ENCODE measurements at regions not wholly inside any gene's neighbourhood (a gene's known extent, or its start where the extent isn't known, plus 50 kb on each side); places are given as distances from the start of the nearest gene placed in this dataset.
A peak's percentile ranks its signal among the peaks of the same experiment; 100 is the strongest.

- no peak for DNase-seq (ENCODE audit: low read depth, low spot score)
- in situ Hi-C loops (cut with HindIII; ENCODE audit: low sequenced_read_pairs) = no loop called here
- TF ChIP-seq CTCF (IDR thresholded peaks at IDR 0.05; ENCODE audit: low read depth, low read length) = no peak
- H3K4me3 ChIP-seq (ENCODE audit: low read depth, low read length) = no peak overlapping the region
Observed at GRCh38 chr2:120552079-120552478, 183.6 kb upstream of the GLI2 start.

GRCh38 chr2:120552800-120553481, 182.7 kb upstream of the GLI2 start:
- DNase-seq (ENCODE audit: low read depth, low spot score) = peak; percentile 53
- TF ChIP-seq CTCF (IDR thresholded peaks at IDR 0.05; ENCODE audit: low read depth, low read length) = peak; percentile 68
- no peak overlapping the region for H3K4me3 ChIP-seq (ENCODE audit: low read depth, low read length)
- in situ Hi-C loops (cut with HindIII; ENCODE audit: low sequenced_read_pairs) = no loop called here

GRCh38 chr2:120554625-120555032, 181.0 kb upstream of the GLI2 start:
- no peak for DNase-seq (ENCODE audit: low read depth, low spot score)
- TF ChIP-seq CTCF (IDR thresholded peaks at IDR 0.05; ENCODE audit: low read depth, low read length) = no peak
- H3K4me3 ChIP-seq (ENCODE audit: low read depth, low read length) = no peak overlapping the region
- in situ Hi-C loops (cut with HindIII; ENCODE audit: low sequenced_read_pairs) = no loop called here

- no peak overlapping the region for H3K4me3 ChIP-seq (ENCODE audit: low read depth, low read length)
- in situ Hi-C loops (cut with HindIII; ENCODE audit: low sequenced_read_pairs) = no loop called here
- TF ChIP-seq CTCF (IDR thresholded peaks at IDR 0.05; ENCODE audit: low read depth, low read length) = no peak
- DNase-seq (ENCODE audit: low read depth, low spot score) = no peak
Observed at GRCh38 chr2:120555092-120555491, 180.6 kb upstream of the GLI2 start.

GRCh38 chr2:120556911-120557310, 178.8 kb upstream of the GLI2 start:
- in situ Hi-C loops (cut with HindIII; ENCODE audit: low sequenced_read_pairs) = no loop called here
- TF ChIP-seq CTCF (IDR thresholded peaks at IDR 0.05; ENCODE audit: low read depth, low read length) = no peak
- no peak overlapping the region for H3K4me3 ChIP-seq (ENCODE audit: low read depth, low read length)
- DNase-seq (ENCODE audit: low read depth, low spot score) = no peak

GRCh38 chr2:120558847-120559246, 176.8 kb upstream of the GLI2 start:
- no peak for TF ChIP-seq CTCF (IDR thresholded peaks at IDR 0.05; ENCODE audit: low read depth, low read length)
- no peak overlapping the region for H3K4me3 ChIP-seq (ENCODE audit: low read depth, low read length)
- in situ Hi-C loops (cut with HindIII; ENCODE audit: low sequenced_read_pairs) = no loop called here
- no peak for DNase-seq (ENCODE audit: low read depth, low spot score)

All from astrocyte of the spinal cord (primary cell).